ENCODE measurements at regions not wholly inside any gene's neighbourhood (a gene's known extent, or its start where the extent isn't known, plus 50 kb on each side); places are given as distances from the start of the nearest gene placed in this dataset.

DNA sequence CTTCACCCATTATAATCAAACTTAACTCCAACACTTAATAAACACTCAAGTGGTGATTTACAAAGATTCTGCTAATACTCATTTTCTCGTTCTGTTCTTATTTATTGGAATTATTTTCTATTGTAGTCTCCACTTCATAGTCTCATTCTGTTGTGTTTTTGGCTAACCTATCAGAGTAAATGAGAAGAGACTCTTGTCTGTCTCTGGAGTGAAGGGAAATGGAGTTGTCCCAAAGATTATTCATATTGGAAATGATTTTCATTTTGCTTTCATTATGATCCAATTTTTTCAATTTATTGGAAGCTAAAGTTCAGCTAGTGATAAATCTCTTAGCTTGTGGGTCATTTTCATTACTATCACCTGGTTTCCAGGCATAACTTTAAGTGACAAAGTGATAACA lies 454.9 kb upstream of the JAG1 start:
- no peaks in the 10 kb centered on the region for H3K79me2 ChIP-seq (replicated peaks; ENCODE audit: insufficient read depth, low read length)
- no peak overlapping the region for H2AFZ ChIP-seq (ENCODE audit: low read depth, low read length)
- no peaks in the 10 kb centered on the region for H4K20me1 ChIP-seq (ENCODE audit: insufficient read depth)
- TF ChIP-seq, protein P1, sequence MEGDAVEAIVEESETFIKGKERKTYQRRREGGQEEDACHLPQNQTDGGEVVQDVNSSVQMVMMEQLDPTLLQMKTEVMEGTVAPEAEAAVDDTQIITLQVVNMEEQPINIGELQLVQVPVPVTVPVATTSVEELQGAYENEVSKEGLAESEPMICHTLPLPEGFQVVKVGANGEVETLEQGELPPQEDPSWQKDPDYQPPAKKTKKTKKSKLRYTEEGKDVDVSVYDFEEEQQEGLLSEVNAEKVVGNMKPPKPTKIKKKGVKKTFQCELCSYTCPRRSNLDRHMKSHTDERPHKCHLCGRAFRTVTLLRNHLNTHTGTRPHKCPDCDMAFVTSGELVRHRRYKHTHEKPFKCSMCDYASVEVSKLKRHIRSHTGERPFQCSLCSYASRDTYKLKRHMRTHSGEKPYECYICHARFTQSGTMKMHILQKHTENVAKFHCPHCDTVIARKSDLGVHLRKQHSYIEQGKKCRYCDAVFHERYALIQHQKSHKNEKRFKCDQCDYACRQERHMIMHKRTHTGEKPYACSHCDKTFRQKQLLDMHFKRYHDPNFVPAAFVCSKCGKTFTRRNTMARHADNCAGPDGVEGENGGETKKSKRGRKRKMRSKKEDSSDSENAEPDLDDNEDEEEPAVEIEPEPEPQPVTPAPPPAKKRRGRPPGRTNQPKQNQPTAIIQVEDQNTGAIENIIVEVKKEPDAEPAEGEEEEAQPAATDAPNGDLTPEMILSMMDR (IDR thresholded peaks at IDR 0.05; ENCODE audit: poor library complexity, severe bottlenecking), result no peak
- TF ChIP-seq RAD21 (conservative IDR thresholded peaks at IDR 0.05) (no peak), EP300 (conservative IDR thresholded peaks at IDR 0.05; ENCODE audit: poor library complexity, severe bottlenecking) (no peak), POLR2AphosphoS5 (IDR thresholded peaks at IDR 0.05) (no peak), MXI1 (conservative IDR thresholded peaks at IDR 0.05; ENCODE audit: poor library complexity, severe bottlenecking) (no peak), SMC3 (conservative IDR thresholded peaks at IDR 0.05; ENCODE audit: poor library complexity) (no peak), EZH2 (IDR thresholded peaks at IDR 0.05; ENCODE audit: borderline replicate concordance, insufficient read depth, low read length, poor library complexity, severe bottlenecking) (no peak), TAF1 (IDR thresholded peaks at IDR 0.05; ENCODE audit: low read depth) (no peak)
- TF ChIP-seq, protein P2, sequence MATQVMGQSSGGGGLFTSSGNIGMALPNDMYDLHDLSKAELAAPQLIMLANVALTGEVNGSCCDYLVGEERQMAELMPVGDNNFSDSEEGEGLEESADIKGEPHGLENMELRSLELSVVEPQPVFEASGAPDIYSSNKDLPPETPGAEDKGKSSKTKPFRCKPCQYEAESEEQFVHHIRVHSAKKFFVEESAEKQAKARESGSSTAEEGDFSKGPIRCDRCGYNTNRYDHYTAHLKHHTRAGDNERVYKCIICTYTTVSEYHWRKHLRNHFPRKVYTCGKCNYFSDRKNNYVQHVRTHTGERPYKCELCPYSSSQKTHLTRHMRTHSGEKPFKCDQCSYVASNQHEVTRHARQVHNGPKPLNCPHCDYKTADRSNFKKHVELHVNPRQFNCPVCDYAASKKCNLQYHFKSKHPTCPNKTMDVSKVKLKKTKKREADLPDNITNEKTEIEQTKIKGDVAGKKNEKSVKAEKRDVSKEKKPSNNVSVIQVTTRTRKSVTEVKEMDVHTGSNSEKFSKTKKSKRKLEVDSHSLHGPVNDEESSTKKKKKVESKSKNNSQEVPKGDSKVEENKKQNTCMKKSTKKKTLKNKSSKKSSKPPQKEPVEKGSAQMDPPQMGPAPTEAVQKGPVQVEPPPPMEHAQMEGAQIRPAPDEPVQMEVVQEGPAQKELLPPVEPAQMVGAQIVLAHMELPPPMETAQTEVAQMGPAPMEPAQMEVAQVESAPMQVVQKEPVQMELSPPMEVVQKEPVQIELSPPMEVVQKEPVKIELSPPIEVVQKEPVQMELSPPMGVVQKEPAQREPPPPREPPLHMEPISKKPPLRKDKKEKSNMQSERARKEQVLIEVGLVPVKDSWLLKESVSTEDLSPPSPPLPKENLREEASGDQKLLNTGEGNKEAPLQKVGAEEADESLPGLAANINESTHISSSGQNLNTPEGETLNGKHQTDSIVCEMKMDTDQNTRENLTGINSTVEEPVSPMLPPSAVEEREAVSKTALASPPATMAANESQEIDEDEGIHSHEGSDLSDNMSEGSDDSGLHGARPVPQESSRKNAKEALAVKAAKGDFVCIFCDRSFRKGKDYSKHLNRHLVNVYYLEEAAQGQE (IDR thresholded peaks at IDR 0.05; ENCODE audit: borderline replicate concordance), result no peak
- H3K9me3 ChIP-seq (ENCODE audit: low read length), result no peaks in the 10 kb centered on the region
- H3K9ac ChIP-seq (ENCODE audit: low read length), result no peak overlapping the region
- H3K4me2 ChIP-seq (ENCODE audit: low read length), result no peak overlapping the region
- no peak overlapping the region for H3K27ac ChIP-seq (ENCODE audit: low read length)
- no peaks in the 10 kb centered on the region for H3K27me3 ChIP-seq (ENCODE audit: insufficient read depth, low read depth, low read length)
- H3K9me2 ChIP-seq (ENCODE audit: insufficient read depth, low read length), result no peaks in the 10 kb centered on the region
- no peaks in the 10 kb centered on the region for H3F3A ChIP-seq (ENCODE audit: insufficient read depth, low read length, poor library complexity, severe bottlenecking)
- no peak overlapping the region for H3K4me3 ChIP-seq (ENCODE audit: low read length)
- H3K36me3 ChIP-seq (ENCODE audit: insufficient read depth, low read length), result no peaks in the 10 kb centered on the region

DNA sequence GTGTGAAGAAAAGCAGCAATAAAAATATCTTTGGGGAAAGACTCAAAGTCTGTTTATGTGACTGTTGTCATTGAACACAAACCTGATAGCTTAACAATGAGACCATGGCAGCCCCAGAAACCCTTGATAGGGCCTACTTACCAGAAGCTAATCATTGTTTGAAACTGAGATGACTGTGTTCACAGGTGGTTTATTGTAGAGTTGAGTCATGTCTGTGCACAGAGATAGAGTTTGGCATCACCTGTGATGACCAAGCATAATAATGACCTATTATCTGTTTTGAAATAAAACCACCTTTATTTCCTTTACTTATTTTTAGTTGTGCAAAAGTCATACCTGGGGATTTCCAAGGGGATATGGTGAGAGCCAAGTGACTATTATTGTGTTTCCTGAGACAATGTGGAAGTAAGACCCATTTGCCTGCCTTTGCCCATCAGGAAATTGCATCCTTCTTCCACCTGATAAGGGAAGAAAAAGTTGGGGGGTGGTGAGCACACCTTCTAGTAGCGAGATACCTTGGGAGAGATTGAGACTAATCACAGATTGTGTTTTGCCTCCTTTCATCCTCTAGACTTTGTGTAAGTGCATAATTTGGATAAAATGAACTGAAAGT lies 456.9 kb upstream of the JAG1 start:
- Histone ChIP-seq H3K9me3 (ENCODE audit: low read length) (no peaks in the 10 kb centered on the region), H3K27ac (ENCODE audit: low read length) (no peak overlapping the region), H3K79me2 (replicated peaks; ENCODE audit: insufficient read depth, low read length) (no peaks in the 10 kb centered on the region), H2AFZ (ENCODE audit: low read depth, low read length) (no peak overlapping the region), H4K20me1 (ENCODE audit: insufficient read depth) (no peaks in the 10 kb centered on the region), H3K4me2 (ENCODE audit: low read length) (no peak overlapping the region), H3K9ac (ENCODE audit: low read length) (no peak overlapping the region), H3F3A (ENCODE audit: insufficient read depth, low read length, poor library complexity, severe bottlenecking) (no peaks in the 10 kb centered on the region), H3K9me2 (ENCODE audit: insufficient read depth, low read length) (no peaks in the 10 kb centered on the region), H3K36me3 (ENCODE audit: insufficient read depth, low read length) (no peaks in the 10 kb centered on the region), H3K27me3 (ENCODE audit: insufficient read depth, low read depth, low read length) (no peaks in the 10 kb centered on the region), H3K4me3 (ENCODE audit: low read length) (no peak overlapping the region)
- no peak for TF ChIP-seq EZH2 (IDR thresholded peaks at IDR 0.05; ENCODE audit: borderline replicate concordance, insufficient read depth, low read length, poor library complexity, severe bottlenecking)
- TF ChIP-seq, protein P2 (IDR thresholded peaks at IDR 0.05; ENCODE audit: borderline replicate concordance), result no peak
- no peak for TF ChIP-seq POLR2AphosphoS5 (IDR thresholded peaks at IDR 0.05)
- TF ChIP-seq, protein P1 (IDR thresholded peaks at IDR 0.05; ENCODE audit: poor library complexity, severe bottlenecking), result no peak
- no peak for TF ChIP-seq MXI1 (conservative IDR thresholded peaks at IDR 0.05; ENCODE audit: poor library complexity, severe bottlenecking)
- TF ChIP-seq SMC3 (conservative IDR thresholded peaks at IDR 0.05; ENCODE audit: poor library complexity), result no peak
- TF ChIP-seq RAD21 (conservative IDR thresholded peaks at IDR 0.05), result no peak
- TF ChIP-seq EP300 (conservative IDR thresholded peaks at IDR 0.05; ENCODE audit: poor library complexity, severe bottlenecking), result no peak
- TF ChIP-seq TAF1 (IDR thresholded peaks at IDR 0.05; ENCODE audit: low read depth), result no peak

Measured in neural cell (in vitro differentiated cells).